DND-41 (cell line): ENCODE measurements at regions not wholly inside any gene's neighbourhood (a gene's known extent, or its start where the extent isn't known, plus 50 kb on each side); places are given as distances from the start of the nearest gene placed in this dataset.

Experiments used
- ATAC-seq: fragments of 200-7000 bp; cut with Tn5 transposase; 3 replicates; pipeline ENCODE4 v1.9.1; 2021; ENCODE audit warnings: low read depth; ENCODE audit not compliant: insufficient read depth
- DNase-seq: peaks from one replicate; pipeline ENCODE4 v3.0.0-alpha.2; 2020
- H2AFZ ChIP-seq: 2 replicates; pipeline ENCODE4 v1.6.0; 2012; ENCODE audit warnings: low read depth, low read length
- H3K27ac ChIP-seq: 2 replicates; pipeline ENCODE4 v1.5.1; 2012; ENCODE audit warnings: low read length, inconsistent platforms
- H3K27me3 ChIP-seq: fragments of 200-600 bp; sonication (generic); 2 replicates; pipeline ENCODE4 v1.6.0; 2012; ENCODE audit warnings: low read length, mild to moderate bottlenecking, inconsistent platforms; ENCODE audit not compliant: insufficient read depth, poor library complexity
- H3K36me3 ChIP-seq: 2 replicates; pipeline ENCODE4 v1.5.1; 2012; ENCODE audit warnings: low read length, inconsistent platforms; ENCODE audit not compliant: insufficient read depth
- H3K4me1 ChIP-seq: 2 replicates; pipeline ENCODE4 v1.5.1; 2012; ENCODE audit warnings: mild to moderate bottlenecking, low read length; ENCODE audit not compliant: insufficient read depth
- H3K4me2 ChIP-seq: 2 replicates; pipeline ENCODE4 v1.6.0; 2012; ENCODE audit warnings: mild to moderate bottlenecking, moderate library complexity, low read length, inconsistent platforms; ENCODE audit not compliant: insufficient read depth
- H3K4me3 ChIP-seq, 2 experiments: fragments of 200-600 bp in 1 of 2; shearing (Covaris generic) in 1 of 2; 2 replicates each; pipeline ENCODE4 v1.5.1; 2012 to 2016; ENCODE audit warnings: inconsistent platforms in 2 of 2, low read length in 2 of 2, mild to moderate bottlenecking in 2 of 2, low read depth in 1 of 2, moderate library complexity in 1 of 2
- H3K79me2 ChIP-seq: 2 replicates; pipeline ENCODE4 v1.6.0; 2012; ENCODE audit warnings: low read length, inconsistent platforms; ENCODE audit not compliant: insufficient read depth
- H3K9ac ChIP-seq: 2 replicates; pipeline ENCODE4 v1.6.0; 2012; ENCODE audit warnings: low read depth, mild to moderate bottlenecking, inconsistent platforms, low read length, moderate library complexity
- H3K9me3 ChIP-seq: 2 replicates; pipeline ENCODE4 v1.5.1; 2012; ENCODE audit warnings: low read length, moderate library complexity, mild to moderate bottlenecking, inconsistent platforms; ENCODE audit not compliant: insufficient read depth, severe bottlenecking
- H4K20me1 ChIP-seq: 2 replicates; pipeline ENCODE4 v1.6.0; 2012; ENCODE audit warnings: low read length; ENCODE audit not compliant: insufficient read depth
- CTCF ChIP-seq: IDR thresholded peaks from 2 replicates; pipeline ENCODE4 v1.5.1; 2012; ENCODE audit warnings: borderline replicate concordance, low read length, moderate library complexity, mild to moderate bottlenecking; ENCODE audit not compliant: poor library complexity, severe bottlenecking; ENCODE audit errors: extremely low read depth
- EZH2 ChIP-seq: IDR thresholded peaks from 3 replicates; pipeline ENCODE4 v1.6.1; 2012; ENCODE audit warnings: borderline replicate concordance, low read depth, mild to moderate bottlenecking, moderate library complexity, low read length, inconsistent platforms; ENCODE audit not compliant: severe bottlenecking

DNA sequence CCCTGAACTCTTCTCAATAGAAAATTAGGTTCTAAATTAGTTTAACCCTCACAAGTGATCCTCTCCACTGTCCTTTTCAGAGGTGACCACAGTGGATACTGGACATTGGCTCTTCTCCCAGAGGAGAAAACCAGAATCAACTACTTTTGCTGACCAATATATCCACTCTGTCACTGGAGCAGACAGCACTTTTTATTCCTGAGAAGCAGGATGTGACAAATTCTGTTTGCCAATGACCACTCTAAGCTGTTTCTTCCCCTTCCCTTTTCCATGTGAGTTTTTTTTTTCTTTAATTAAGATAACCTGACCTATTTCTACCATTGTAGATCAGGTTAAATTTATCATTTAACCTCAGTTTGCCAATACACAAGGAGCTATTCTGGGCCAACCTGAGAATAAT is 79.7 kb upstream of the ZNF280D start:
- no peaks in the 10 kb centered on the region for H4K20me1 ChIP-seq
- no peak overlapping the region for H3K4me2 ChIP-seq
- peaks cover 9% of the 10 kb centered on the region for H3K9me3 ChIP-seq
- H3K4me1 ChIP-seq: peaks cover 4% of the 10 kb centered on the region; the same call in 1 of the 2 replicates
- H3K4me3 ChIP-seq: no peak overlapping the region
- no peak for DNase-seq
- TF ChIP-seq EZH2: no peak
- TF ChIP-seq CTCF: no peak
- no peak overlapping the region for H3K9ac ChIP-seq
- no peak overlapping the region for H3K27ac ChIP-seq
- H3K27me3 ChIP-seq: no peaks in the 10 kb centered on the region
- no peaks in the 10 kb centered on the region for H3K36me3 ChIP-seq
- H3K79me2 ChIP-seq: no peaks in the 10 kb centered on the region
- ATAC-seq: no peak
- no peak overlapping the region for H2AFZ ChIP-seq

DNA sequence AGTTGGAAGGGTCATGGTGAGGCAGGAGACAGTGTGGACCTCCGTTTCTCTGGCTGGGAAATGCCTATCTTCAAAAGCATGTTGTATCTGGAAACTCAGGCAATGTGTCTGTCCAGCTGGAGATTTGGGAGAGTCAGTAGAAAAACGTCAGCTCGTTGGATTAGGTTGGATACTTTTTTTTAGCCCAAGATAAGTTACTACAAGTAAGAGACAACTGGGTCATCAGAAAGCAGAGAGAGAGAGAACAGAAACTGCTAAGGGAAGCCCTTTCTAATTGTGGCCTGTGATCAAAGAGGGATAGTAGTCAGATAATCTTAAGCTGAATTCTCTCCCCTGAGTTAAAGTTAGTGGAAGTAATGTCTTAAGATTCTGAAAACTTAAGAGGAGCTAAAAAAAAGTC is 78.9 kb upstream of the ZNF280D start:
- H3K79me2 ChIP-seq: no peaks in the 10 kb centered on the region
- no peak for DNase-seq
- ATAC-seq: no peak
- no peaks in the 10 kb centered on the region for H3K36me3 ChIP-seq
- H3K27ac ChIP-seq: no peak overlapping the region
- no peak for TF ChIP-seq EZH2
- TF ChIP-seq CTCF: no peak
- H3K4me2 ChIP-seq: no peak overlapping the region
- no peak overlapping the region for H3K4me3 ChIP-seq
- no peaks in the 10 kb centered on the region for H3K27me3 ChIP-seq
- H3K9me3 ChIP-seq: peaks cover 15% of the 10 kb centered on the region
- no peak overlapping the region for H3K9ac ChIP-seq
- no peak overlapping the region for H2AFZ ChIP-seq
- H3K4me1 ChIP-seq: peaks cover 4% of the 10 kb centered on the region; the same call in 1 of the 2 replicates
- no peaks in the 10 kb centered on the region for H4K20me1 ChIP-seq

DNA sequence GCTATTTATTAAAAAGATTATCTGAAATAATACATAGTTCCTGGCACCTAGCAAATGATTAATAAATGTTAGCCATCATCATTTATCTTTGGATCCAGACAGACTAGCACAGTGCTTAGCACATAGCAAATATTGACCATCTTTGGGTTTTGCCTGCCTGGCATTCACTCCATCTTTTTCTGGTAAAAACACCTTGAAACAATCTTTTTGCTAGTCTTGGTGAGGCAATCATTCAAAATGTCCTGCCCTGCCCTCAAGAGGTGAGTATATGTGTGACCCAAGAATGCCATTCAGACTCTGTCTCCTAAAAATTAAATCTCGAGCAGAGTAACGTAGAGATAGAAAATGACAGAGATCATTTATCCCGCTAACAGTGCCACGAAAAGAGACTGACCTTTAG is 78.3 kb upstream of the ZNF280D start:
- Histone ChIP-seq H3K4me1 (peaks cover 4% of the 10 kb centered on the region; the same call in 1 of the 2 replicates), H4K20me1 (no peaks in the 10 kb centered on the region), H3K27ac (no peak overlapping the region), H2AFZ (no peak overlapping the region), H3K4me3 (no peak overlapping the region), H3K4me2 (no peak overlapping the region), H3K9ac (no peak overlapping the region), H3K79me2 (no peaks in the 10 kb centered on the region), H3K36me3 (no peaks in the 10 kb centered on the region), H3K27me3 (no peaks in the 10 kb centered on the region), H3K9me3 (peaks cover 15% of the 10 kb centered on the region)
- ATAC-seq (no peak), DNase-seq (no peak)
- TF ChIP-seq EZH2: no peak
- no peak for TF ChIP-seq CTCF

- TF ChIP-seq EZH2 (no peak), CTCF (no peak)
- Histone ChIP-seq H3K9me3 (peaks cover 15% of the 10 kb centered on the region), H3K27ac (no peak overlapping the region), H3K4me2 (no peak overlapping the region), H2AFZ (no peak overlapping the region), H3K4me3 (no peak overlapping the region), H3K36me3 (no peaks in the 10 kb centered on the region), H3K4me1 (0 out of 2 replicates have a peak, but pooled peaks cover 2% of the 10 kb centered on the region), H3K79me2 (no peaks in the 10 kb centered on the region), H3K27me3 (no peaks in the 10 kb centered on the region), H3K9ac (no peak overlapping the region), H4K20me1 (no peaks in the 10 kb centered on the region)
- no peak for DNase-seq
- ATAC-seq: no peak
Measured at GRCh38 chr15:56808160-56808559, 74.9 kb upstream of the ZNF280D start.
